Gastrocnemius medialis (tissue), 4 donors: ENCODE measurements at regions not wholly inside any gene's neighbourhood (a gene's known extent, or its start where the extent isn't known, plus 50 kb on each side); places are given as distances from the start of the nearest gene placed in this dataset.

Source experiments
- CTCF ChIP-seq, 5 experiments: fragments of 450-650 bp in 3 of 5; fragments of 200-600 bp in 2 of 5; sonication (generic) in 2 of 5; IDR thresholded peaks in 4 of 5; conservative IDR thresholded peaks in 1 of 5; 1 replicate in 4 of 5; 2 replicates in 1 of 5; pipeline ENCODE4 v1.5.1; 2016 to 2019; ENCODE audit warnings: antibody characterized with exemption in 5 of 5, mild to moderate bottlenecking in 3 of 5, moderate library complexity in 3 of 5
- POLR2A ChIP-seq, 2 donors: fragments of 450-650 bp; IDR thresholded peaks; one replicate each; pipeline ENCODE4 v1.6.1; 2017; ENCODE audit warnings: antibody characterized with exemption in 2 of 2, mild to moderate bottlenecking in 2 of 2, moderate library complexity in 2 of 2

GRCh38 chr13:104968876-104969275, 1566.6 kb downstream of the EFNB2 start:
- TF ChIP-seq CTCF (IDR thresholded peaks at IDR 0.05 in 4 of 5, conservative IDR thresholded peaks at IDR 0.05 in 1 of 5): no peak
- no peak for TF ChIP-seq POLR2A (IDR thresholded peaks at IDR 0.05)
